ENCODE measurements at regions not wholly inside any gene's neighbourhood (a gene's known extent, or its start where the extent isn't known, plus 50 kb on each side); places are given as distances from the start of the nearest gene placed in this dataset.
A peak's percentile ranks its signal among the peaks of the same experiment; 100 is the strongest.

DNA sequence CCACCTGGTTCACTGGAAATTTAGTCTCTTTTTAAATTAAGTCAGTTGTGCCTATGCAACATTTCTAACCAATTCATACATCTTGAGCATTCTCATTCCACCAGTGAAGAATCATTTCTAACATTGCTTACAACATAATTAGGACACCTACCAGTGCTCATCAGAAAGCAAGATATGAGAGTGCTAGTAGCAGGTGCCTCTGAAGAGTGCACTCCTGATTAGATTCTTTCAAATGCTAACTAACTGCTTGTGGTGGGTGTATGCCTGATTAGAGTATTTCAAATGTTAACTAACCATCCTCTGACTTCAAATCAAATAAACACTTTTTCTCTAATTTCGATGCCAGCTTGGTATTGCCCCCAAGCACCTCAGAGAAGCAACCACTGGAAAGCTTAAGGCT lies 124.3 kb upstream of the DNAJC10 start:
- FAIRE-seq (no peak), ATAC-seq (peak; percentile 52; the same call in 2 of the 3 replicates), DNase-seq (ENCODE audit: low read depth, low spot score) (no peak)
- Histone ChIP-seq H3K27ac (ENCODE audit: control insufficient read depth, insufficient read depth) (no peak overlapping the region), H3K36me3 (ENCODE audit: control insufficient read depth in 2 of 2, insufficient read depth in 2 of 2, low read length in 1 of 2) (no peaks in the 10 kb centered on the region), H3K27me3 (replicated peaks in 1 of 2; ENCODE audit: control insufficient read depth in 2 of 2, insufficient read depth in 2 of 2, low read length in 1 of 2) (no peaks in the 10 kb centered on the region), H3K4me1 (ENCODE audit: control insufficient read depth, insufficient read depth, low read length) (no peaks in the 10 kb centered on the region), H3K9ac (ENCODE audit: control insufficient read depth, insufficient read depth, low read length) (no peak overlapping the region), H3K4me2 (ENCODE audit: control insufficient read depth, insufficient read depth) (no peak overlapping the region), H2AFZ (ENCODE audit: control insufficient read depth, low read depth, low read length) (no peak overlapping the region), H3K79me2 (ENCODE audit: control insufficient read depth, insufficient read depth, low read length) (no peaks in the 10 kb centered on the region), H3K4me3 (no peak overlapping the region), H3K9me3 (replicated peaks; ENCODE audit: control insufficient read depth, insufficient read depth, low read length) (no peaks in the 10 kb centered on the region), H4K20me1 (ENCODE audit: control insufficient read depth, insufficient read depth) (no peaks in the 10 kb centered on the region)
- 0% methylated on average over 1 of the region's 1 CpG for WGBS (ENCODE audit: insufficient coverage, insufficient replicate concordance, low lambda C conversion rate, missing lambda C conversion rate)
- RAD21 ChIA-PET (ENCODE audit: unreplicated experiment), result no interaction called here
- CTCF ChIA-PET, result interaction anchor here (0.9 to 1.1 kb wide), 2 partner anchors 57 to 66 kb away, joined by 3 to 4 read pairs; no protein-coding TSS in a partner anchor
- intact Hi-C loops (cut with micrococcal nuclease; ENCODE audit: unreplicated experiment) (no loop called here), in situ Hi-C loops (cut with MboI) (no loop called here)
- TF ChIP-seq CBX5 (IDR thresholded peaks at IDR 0.05; ENCODE audit: low read depth) (no peak), JUNB (IDR thresholded peaks at IDR 0.05) (no peak), HCFC1 (IDR thresholded peaks at IDR 0.05; ENCODE audit: low read length) (no peak), RCOR1 (conservative IDR thresholded peaks at IDR 0.05; ENCODE audit: low read depth, low read length) (no peak), STAT3 (IDR thresholded peaks at IDR 0.05; ENCODE audit: low read depth, low read length) (no peak), MXI1 (IDR thresholded peaks at IDR 0.05; ENCODE audit: low read depth, low read length) (no peak), ZZZ3 (IDR thresholded peaks at IDR 0.05; ENCODE audit: control insufficient read depth, insufficient read length, low read depth) (no peak), NFIC (IDR thresholded peaks at IDR 0.05; ENCODE audit: low read depth, low read length) (no peak), HDAC6 (IDR thresholded peaks at IDR 0.05; ENCODE audit: unreplicated experiment) (no peak), TCF3 (IDR thresholded peaks at IDR 0.05; ENCODE audit: borderline replicate concordance, insufficient read depth, low read depth, low read length) (no peak), MEF2B (IDR thresholded peaks at IDR 0.05; ENCODE audit: partially characterized antibody, poor library complexity, severe bottlenecking) (no peak), SRF (IDR thresholded peaks at IDR 0.05; ENCODE audit: low read depth in 2 of 2, low read length in 2 of 2) (no peak), EED (IDR thresholded peaks at IDR 0.05; ENCODE audit: low read depth) (no peak), ATF7 (IDR thresholded peaks at IDR 0.05; ENCODE audit: low read depth) (no peak), CHD4 (IDR thresholded peaks at IDR 0.05) (no peak), RFX5 (IDR thresholded peaks at IDR 0.05; ENCODE audit: low read depth, low read length) (no peak)
- TF ChIP-seq, protein P1, sequence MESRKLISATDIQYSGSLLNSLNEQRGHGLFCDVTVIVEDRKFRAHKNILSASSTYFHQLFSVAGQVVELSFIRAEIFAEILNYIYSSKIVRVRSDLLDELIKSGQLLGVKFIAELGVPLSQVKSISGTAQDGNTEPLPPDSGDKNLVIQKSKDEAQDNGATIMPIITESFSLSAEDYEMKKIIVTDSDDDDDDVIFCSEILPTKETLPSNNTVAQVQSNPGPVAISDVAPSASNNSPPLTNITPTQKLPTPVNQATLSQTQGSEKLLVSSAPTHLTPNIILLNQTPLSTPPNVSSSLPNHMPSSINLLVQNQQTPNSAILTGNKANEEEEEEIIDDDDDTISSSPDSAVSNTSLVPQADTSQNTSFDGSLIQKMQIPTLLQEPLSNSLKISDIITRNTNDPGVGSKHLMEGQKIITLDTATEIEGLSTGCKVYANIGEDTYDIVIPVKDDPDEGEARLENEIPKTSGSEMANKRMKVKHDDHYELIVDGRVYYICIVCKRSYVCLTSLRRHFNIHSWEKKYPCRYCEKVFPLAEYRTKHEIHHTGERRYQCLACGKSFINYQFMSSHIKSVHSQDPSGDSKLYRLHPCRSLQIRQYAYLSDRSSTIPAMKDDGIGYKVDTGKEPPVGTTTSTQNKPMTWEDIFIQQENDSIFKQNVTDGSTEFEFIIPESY (IDR thresholded peaks at IDR 0.05), result no peak
- TF ChIP-seq, protein P2, sequence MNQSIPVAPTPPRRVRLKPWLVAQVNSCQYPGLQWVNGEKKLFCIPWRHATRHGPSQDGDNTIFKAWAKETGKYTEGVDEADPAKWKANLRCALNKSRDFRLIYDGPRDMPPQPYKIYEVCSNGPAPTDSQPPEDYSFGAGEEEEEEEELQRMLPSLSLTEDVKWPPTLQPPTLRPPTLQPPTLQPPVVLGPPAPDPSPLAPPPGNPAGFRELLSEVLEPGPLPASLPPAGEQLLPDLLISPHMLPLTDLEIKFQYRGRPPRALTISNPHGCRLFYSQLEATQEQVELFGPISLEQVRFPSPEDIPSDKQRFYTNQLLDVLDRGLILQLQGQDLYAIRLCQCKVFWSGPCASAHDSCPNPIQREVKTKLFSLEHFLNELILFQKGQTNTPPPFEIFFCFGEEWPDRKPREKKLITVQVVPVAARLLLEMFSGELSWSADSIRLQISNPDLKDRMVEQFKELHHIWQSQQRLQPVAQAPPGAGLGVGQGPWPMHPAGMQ (IDR thresholded peaks at IDR 0.05; ENCODE audit: borderline replicate concordance), result no peak
- SMC1A ChIA-PET (ENCODE audit: uncharacterized antibody, unreplicated experiment), result interaction anchor here (1.4 kb wide), 1 partner anchor 56 kb away, joined by 3 read pairs; no protein-coding TSS in a partner anchor
- BruUV-seq (replicated peaks), result no TSS peak
- POLR2A ChIA-PET, result no interaction called here

Measured in GM12878 (cell line).